Muscle of leg (tissue), 3 donors: ENCODE measurements at regions not wholly inside any gene's neighbourhood (a gene's known extent, or its start where the extent isn't known, plus 50 kb on each side); places are given as distances from the start of the nearest gene placed in this dataset.

Source experiments
- DNase-seq: peaks from one replicate; pipeline ENCODE4 v3.0.0; 2013
- H3K27ac ChIP-seq: one replicate; pipeline ENCODE4 v1.5.1; 2013; ENCODE audit warnings: mild to moderate bottlenecking, low read length, control low read depth
- H3K27me3 ChIP-seq: one replicate; pipeline ENCODE4 v1.6.1; 2013; ENCODE audit warnings: low read length; ENCODE audit not compliant: control insufficient read depth, insufficient read depth
- H3K36me3 ChIP-seq: one replicate; pipeline ENCODE4 v1.6.1; 2013; ENCODE audit warnings: low read length; ENCODE audit not compliant: control insufficient read depth, insufficient read depth
- H3K4me1 ChIP-seq: one replicate; pipeline ENCODE4 v1.6.1; 2013; ENCODE audit warnings: low read length; ENCODE audit not compliant: control insufficient read depth, insufficient read depth
- H3K4me3 ChIP-seq: one replicate; pipeline ENCODE4 v1.5.1; 2013; ENCODE audit warnings: low read length, control low read depth
- H3K9me3 ChIP-seq: replicated peaks from 2 replicates; pipeline ENCODE4 v1.6.1; 2013; ENCODE audit warnings: low read depth, low read length; ENCODE audit not compliant: control insufficient read depth
- WGBS: methylation state at CpG from one replicate; pipeline ENCODE4 v1.1.5; 2013; ENCODE audit warnings: missing lambda C conversion rate; ENCODE audit not compliant: insufficient coverage; 5-methylcytosine and 5-hydroxymethylcytosine counted together

- Histone ChIP-seq H3K4me3 (no peak overlapping the region), H3K27me3 (no peaks in the 10 kb centered on the region), H3K36me3 (no peaks in the 10 kb centered on the region), H3K27ac (no peak overlapping the region), H3K4me1 (no peaks in the 10 kb centered on the region), H3K9me3 (no peaks in the 10 kb centered on the region)
- WGBS = 100% methylated on average over 2 of the region's 7 CpGs
- no peak for DNase-seq
These were observed 65.1 kb upstream of the BET1 start for GRCh38 chr7:94069162-94069739.

GRCh38 chr7:94080551-94080950, 76.4 kb upstream of the BET1 start:
- 100% methylated on average over 2 of the region's 5 CpGs for WGBS
- Histone ChIP-seq H3K27ac (no peak overlapping the region), H3K4me3 (no peak overlapping the region), H3K27me3 (no peaks in the 10 kb centered on the region), H3K4me1 (no peaks in the 10 kb centered on the region), H3K36me3 (no peaks in the 10 kb centered on the region), H3K9me3 (no peaks in the 10 kb centered on the region)
- no peak for DNase-seq

DNA sequence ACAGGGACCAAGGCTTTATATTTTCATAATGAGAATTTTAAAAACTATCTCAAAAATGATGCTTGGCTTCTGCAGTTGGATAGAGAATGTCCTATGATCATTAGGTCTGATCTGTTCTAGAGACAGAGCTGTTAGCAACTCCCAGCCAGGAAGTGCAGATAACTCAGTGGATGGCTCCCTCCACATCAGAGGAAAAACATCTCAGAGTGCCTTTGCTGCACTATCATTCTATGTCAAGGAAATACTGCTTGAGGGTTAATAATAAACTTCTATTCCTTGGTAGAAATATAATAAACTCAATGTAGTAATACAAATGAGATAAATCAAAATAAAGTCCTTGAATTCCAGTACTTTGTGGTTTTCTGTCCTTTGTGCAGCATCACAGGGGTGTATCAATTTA, 78.0 kb upstream of the BET1 start:
- Histone ChIP-seq H3K9me3 (no peaks in the 10 kb centered on the region), H3K4me1 (no peaks in the 10 kb centered on the region), H3K27me3 (no peaks in the 10 kb centered on the region), H3K27ac (no peak overlapping the region), H3K36me3 (no peaks in the 10 kb centered on the region), H3K4me3 (no peak overlapping the region)
- no peak for DNase-seq

GRCh38 chr7:94087664-94088352, 83.7 kb upstream of the BET1 start:
- Histone ChIP-seq H3K27me3 (no peaks in the 10 kb centered on the region), H3K4me3 (no peak overlapping the region), H3K9me3 (no peaks in the 10 kb centered on the region), H3K27ac (no peak overlapping the region), H3K36me3 (no peaks in the 10 kb centered on the region), H3K4me1 (no peaks in the 10 kb centered on the region)
- WGBS = no CpG with 5 or more reads among the region's 6 CpGs
- peak; percentile 72 for DNase-seq

DNA sequence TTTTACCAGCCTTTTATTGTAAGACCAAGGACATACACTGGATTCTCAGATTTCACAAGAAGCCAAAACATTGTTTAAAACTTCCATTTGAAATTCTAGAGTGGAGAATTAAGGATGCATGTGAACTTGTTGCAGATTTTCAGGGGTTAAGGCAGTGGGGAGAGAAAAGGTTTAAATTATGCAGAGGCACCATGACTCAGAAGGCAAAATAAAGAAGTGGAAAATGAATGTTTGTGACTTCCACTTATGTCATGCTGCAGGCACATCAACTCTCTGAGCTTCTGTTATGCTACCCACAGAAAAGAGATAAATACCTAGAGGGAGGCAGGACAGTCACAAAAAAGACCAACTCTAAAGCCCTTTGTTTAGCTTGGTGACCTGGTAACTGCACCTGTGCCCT, 84.4 kb upstream of the BET1 start:
- H3K4me1 ChIP-seq = no peaks in the 10 kb centered on the region
- no peaks in the 10 kb centered on the region for H3K27me3 ChIP-seq
- H3K9me3 ChIP-seq = no peaks in the 10 kb centered on the region
- H3K4me3 ChIP-seq = no peak overlapping the region
- DNase-seq = no peak
- H3K36me3 ChIP-seq = no peaks in the 10 kb centered on the region
- no peak overlapping the region for H3K27ac ChIP-seq

GRCh38 chr7:94089806-94090205, 85.7 kb upstream of the BET1 start:
- Histone ChIP-seq H3K4me3 (no peak overlapping the region), H3K4me1 (no peaks in the 10 kb centered on the region), H3K27ac (no peak overlapping the region), H3K9me3 (no peaks in the 10 kb centered on the region), H3K36me3 (no peaks in the 10 kb centered on the region), H3K27me3 (no peaks in the 10 kb centered on the region)
- DNase-seq = no peak
- WGBS = 100% methylated on average over 2 of the region's 4 CpGs

DNA sequence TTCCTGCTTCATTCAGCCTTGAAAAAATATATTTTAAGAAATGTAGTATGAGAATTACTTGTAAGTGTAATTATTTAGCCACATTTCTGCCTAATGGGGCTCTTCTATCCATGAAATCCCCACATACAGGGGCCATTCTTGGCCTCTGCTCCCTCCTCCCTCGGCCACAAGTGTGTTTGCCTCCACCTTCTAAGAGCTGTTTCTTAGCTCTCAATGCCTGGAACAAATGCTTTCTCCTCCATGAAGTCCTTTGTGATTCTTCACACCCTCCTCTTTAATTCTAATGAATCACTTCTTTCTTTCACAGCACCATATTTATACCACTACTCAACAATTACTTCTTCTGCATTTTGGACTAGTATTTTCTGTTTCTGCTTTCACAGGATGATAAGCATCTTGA, 88.8 kb upstream of the BET1 start:
- Histone ChIP-seq H3K36me3 (no peaks in the 10 kb centered on the region), H3K27me3 (no peaks in the 10 kb centered on the region), H3K4me3 (no peak overlapping the region), H3K4me1 (no peaks in the 10 kb centered on the region), H3K9me3 (no peaks in the 10 kb centered on the region), H3K27ac (no peak overlapping the region)
- WGBS = 77% methylated on average over 1 of the region's 1 CpG
- DNase-seq = no peak

DNA sequence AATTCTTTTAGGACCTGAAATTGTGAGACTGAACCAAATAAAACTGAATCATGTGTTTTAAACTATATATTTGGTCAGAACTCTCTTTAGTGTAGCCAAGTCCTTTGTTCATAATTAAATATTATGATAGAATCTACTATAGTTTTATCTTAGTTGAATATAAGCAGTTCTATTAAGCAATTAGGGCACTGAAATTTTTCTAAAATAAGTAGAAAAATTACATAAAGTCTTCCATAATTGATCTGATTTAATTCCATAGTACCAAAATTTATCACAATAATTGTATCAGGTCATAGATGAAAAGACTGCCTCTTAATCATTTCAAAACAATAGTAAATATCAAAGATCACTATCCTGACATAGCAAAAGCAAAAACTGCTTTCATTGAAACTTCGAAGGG, 90.1 kb upstream of the BET1 start:
- Histone ChIP-seq H3K36me3 (no peaks in the 10 kb centered on the region), H3K4me1 (no peaks in the 10 kb centered on the region), H3K27ac (no peak overlapping the region), H3K27me3 (no peaks in the 10 kb centered on the region), H3K4me3 (no peak overlapping the region), H3K9me3 (no peaks in the 10 kb centered on the region)
- WGBS = no CpG with 5 or more reads among the region's 1 CpG
- no peak for DNase-seq

DNA sequence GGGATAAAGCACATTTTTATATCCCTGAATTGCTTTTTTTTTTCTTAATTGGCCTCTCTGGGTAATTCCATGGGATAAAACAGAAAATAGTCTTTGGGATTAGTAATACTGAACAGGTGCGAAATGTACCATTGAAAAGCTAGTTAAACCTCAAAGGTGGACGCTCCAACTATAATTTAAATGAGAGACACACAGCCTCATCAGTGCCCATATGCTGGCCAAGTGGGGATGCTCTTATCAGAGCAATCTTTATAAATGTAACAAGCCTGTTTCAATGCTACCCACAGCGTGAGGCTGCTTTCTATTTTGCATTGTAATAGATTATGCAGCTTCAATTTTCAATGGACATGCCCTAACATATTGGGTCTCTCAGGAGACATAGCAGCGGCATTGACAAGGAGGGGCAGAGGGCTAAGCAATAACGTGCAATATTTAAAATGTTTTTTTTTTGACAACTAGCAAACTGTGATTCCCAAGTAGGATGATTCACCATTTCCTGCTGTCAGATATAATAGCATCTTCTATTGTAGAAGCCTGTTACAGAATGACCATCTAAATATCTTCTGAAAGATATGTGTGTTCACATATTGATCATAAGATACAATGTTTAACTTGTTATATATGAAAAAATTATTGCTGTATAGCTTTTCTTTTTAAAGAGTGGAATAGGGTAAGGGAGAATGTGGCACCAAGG, 91.3 kb upstream of the BET1 start:
- H3K36me3 ChIP-seq = no peaks in the 10 kb centered on the region
- H3K27ac ChIP-seq = no peak overlapping the region
- no peaks in the 10 kb centered on the region for H3K4me1 ChIP-seq
- no peak for DNase-seq
- no peaks in the 10 kb centered on the region for H3K27me3 ChIP-seq
- H3K4me3 ChIP-seq = no peak overlapping the region
- no peaks in the 10 kb centered on the region for H3K9me3 ChIP-seq
- no CpG with 5 or more reads among the region's 5 CpGs for WGBS

DNA sequence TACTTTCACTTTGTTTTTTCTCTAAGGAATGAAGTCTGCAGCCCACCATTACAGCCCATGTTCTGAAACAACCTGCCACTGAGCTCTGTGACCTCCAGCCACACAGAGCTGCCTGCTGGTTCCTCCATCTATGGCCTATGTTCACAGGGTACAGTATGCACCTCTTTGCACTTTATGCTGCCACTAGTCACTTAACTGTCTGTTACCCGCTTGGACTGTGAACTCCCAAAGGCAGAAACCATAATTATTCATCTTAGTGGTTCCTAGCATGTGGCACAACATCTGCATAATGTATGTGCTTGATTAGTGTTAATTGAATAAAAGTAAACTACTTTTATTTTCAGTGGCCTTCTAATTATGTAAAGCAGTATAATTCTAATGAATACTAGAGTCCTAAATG, 95.5 kb upstream of the BET1 start:
- no peak for DNase-seq
- no peaks in the 10 kb centered on the region for H3K9me3 ChIP-seq
- no peaks in the 10 kb centered on the region for H3K27me3 ChIP-seq
- WGBS = no CpG with 5 or more reads among the region's 1 CpG
- H3K27ac ChIP-seq = no peak overlapping the region
- H3K4me3 ChIP-seq = no peak overlapping the region
- H3K4me1 ChIP-seq = no peaks in the 10 kb centered on the region
- H3K36me3 ChIP-seq = no peaks in the 10 kb centered on the region
